ENCODE measurements at regions not wholly inside any gene's neighbourhood (a gene's known extent, or its start where the extent isn't known, plus 50 kb on each side); places are given as distances from the start of the nearest gene placed in this dataset.

GRCh38 chr11:70751142-70751734, 352.9 kb downstream of the CTTN start:
- H3K9ac ChIP-seq (ENCODE audit: low read length): no peak overlapping the region
- H3K27me3 ChIP-seq (ENCODE audit: control insufficient read depth in 1 of 2, insufficient read depth in 2 of 2, low read length in 2 of 2): no peaks in the 10 kb centered on the region
- no peaks in the 10 kb centered on the region for H3K9me3 ChIP-seq (ENCODE audit: low read length)
- no peaks in the 10 kb centered on the region for H3K36me3 ChIP-seq (ENCODE audit: insufficient read depth, low read length)
- H3K4me3 ChIP-seq (ENCODE audit: low read depth in 1 of 2, low read length in 2 of 2): no peak overlapping the region
- no peak overlapping the region for H3K27ac ChIP-seq (ENCODE audit: low read depth, low read length)
- no peaks in the 10 kb centered on the region for H3K4me1 ChIP-seq (ENCODE audit: insufficient read depth, low read length)

GRCh38 chr11:70755410-70756158, 357.3 kb downstream of the CTTN start:
- Histone ChIP-seq H3K4me3 (ENCODE audit: low read depth in 1 of 2, low read length in 2 of 2) (no peak overlapping the region), H3K9ac (ENCODE audit: low read length) (no peak overlapping the region), H3K9me3 (ENCODE audit: low read length) (no peaks in the 10 kb centered on the region), H3K27ac (ENCODE audit: low read depth, low read length) (no peak overlapping the region), H3K36me3 (ENCODE audit: insufficient read depth, low read length) (no peaks in the 10 kb centered on the region), H3K4me1 (ENCODE audit: insufficient read depth, low read length) (no peaks in the 10 kb centered on the region), H3K27me3 (ENCODE audit: control insufficient read depth in 1 of 2, insufficient read depth in 2 of 2, low read length in 2 of 2) (no peaks in the 10 kb centered on the region)

- no peaks in the 10 kb centered on the region for H3K4me1 ChIP-seq (ENCODE audit: insufficient read depth, low read length)
- no peak overlapping the region for H3K27ac ChIP-seq (ENCODE audit: low read depth, low read length)
- no peak overlapping the region for H3K4me3 ChIP-seq (ENCODE audit: low read depth in 1 of 2, low read length in 2 of 2)
- no peak overlapping the region for H3K9ac ChIP-seq (ENCODE audit: low read length)
- no peaks in the 10 kb centered on the region for H3K9me3 ChIP-seq (ENCODE audit: low read length)
- H3K36me3 ChIP-seq (ENCODE audit: insufficient read depth, low read length): no peaks in the 10 kb centered on the region
- H3K27me3 ChIP-seq (ENCODE audit: control insufficient read depth in 1 of 2, insufficient read depth in 2 of 2, low read length in 2 of 2): no peaks in the 10 kb centered on the region
Measured at GRCh38 chr11:70756341-70756740, 358.0 kb downstream of the CTTN start.

- Histone ChIP-seq H3K4me1 (ENCODE audit: insufficient read depth, low read length) (no peaks in the 10 kb centered on the region), H3K36me3 (ENCODE audit: insufficient read depth, low read length) (no peaks in the 10 kb centered on the region), H3K27me3 (ENCODE audit: control insufficient read depth in 1 of 2, insufficient read depth in 2 of 2, low read length in 2 of 2) (no peaks in the 10 kb centered on the region), H3K9me3 (ENCODE audit: low read length) (no peaks in the 10 kb centered on the region), H3K9ac (ENCODE audit: low read length) (no peak overlapping the region), H3K27ac (ENCODE audit: low read depth, low read length) (no peak overlapping the region), H3K4me3 (ENCODE audit: low read depth in 1 of 2, low read length in 2 of 2) (no peak overlapping the region)
Measured at GRCh38 chr11:70756756-70757155, 358.4 kb downstream of the CTTN start.

- Histone ChIP-seq H3K9ac (ENCODE audit: low read length) (no peak overlapping the region), H3K4me1 (ENCODE audit: insufficient read depth, low read length) (no peaks in the 10 kb centered on the region), H3K27ac (ENCODE audit: low read depth, low read length) (no peak overlapping the region), H3K36me3 (ENCODE audit: insufficient read depth, low read length) (no peaks in the 10 kb centered on the region), H3K4me3 (ENCODE audit: low read depth in 1 of 2, low read length in 2 of 2) (no peak overlapping the region), H3K27me3 (ENCODE audit: control insufficient read depth in 1 of 2, insufficient read depth in 2 of 2, low read length in 2 of 2) (no peaks in the 10 kb centered on the region), H3K9me3 (ENCODE audit: low read length) (no peaks in the 10 kb centered on the region)
Measured at GRCh38 chr11:70757241-70757640, 358.9 kb downstream of the CTTN start.

GRCh38 chr11:70758206-70758605, 359.9 kb downstream of the CTTN start:
- Histone ChIP-seq H3K4me1 (ENCODE audit: insufficient read depth, low read length) (no peaks in the 10 kb centered on the region), H3K4me3 (ENCODE audit: low read depth in 1 of 2, low read length in 2 of 2) (no peak overlapping the region), H3K9ac (ENCODE audit: low read length) (no peak overlapping the region), H3K27me3 (ENCODE audit: control insufficient read depth in 1 of 2, insufficient read depth in 2 of 2, low read length in 2 of 2) (no peaks in the 10 kb centered on the region), H3K27ac (ENCODE audit: low read depth, low read length) (no peak overlapping the region), H3K36me3 (ENCODE audit: insufficient read depth, low read length) (no peaks in the 10 kb centered on the region), H3K9me3 (ENCODE audit: low read length) (no peaks in the 10 kb centered on the region)

GRCh38 chr11:70759846-70760245, 361.5 kb downstream of the CTTN start:
- no peaks in the 10 kb centered on the region for H3K9me3 ChIP-seq (ENCODE audit: low read length)
- H3K4me3 ChIP-seq (ENCODE audit: low read depth in 1 of 2, low read length in 2 of 2): no peak overlapping the region
- no peak overlapping the region for H3K27ac ChIP-seq (ENCODE audit: low read depth, low read length)
- no peaks in the 10 kb centered on the region for H3K36me3 ChIP-seq (ENCODE audit: insufficient read depth, low read length)
- H3K4me1 ChIP-seq (ENCODE audit: insufficient read depth, low read length): no peaks in the 10 kb centered on the region
- no peak overlapping the region for H3K9ac ChIP-seq (ENCODE audit: low read length)
- no peaks in the 10 kb centered on the region for H3K27me3 ChIP-seq (ENCODE audit: control insufficient read depth in 1 of 2, insufficient read depth in 2 of 2, low read length in 2 of 2)

GRCh38 chr11:70760416-70761020, 362.2 kb downstream of the CTTN start:
- Histone ChIP-seq H3K36me3 (ENCODE audit: insufficient read depth, low read length) (no peaks in the 10 kb centered on the region), H3K4me1 (ENCODE audit: insufficient read depth, low read length) (no peaks in the 10 kb centered on the region), H3K27me3 (ENCODE audit: control insufficient read depth in 1 of 2, insufficient read depth in 2 of 2, low read length in 2 of 2) (no peaks in the 10 kb centered on the region), H3K27ac (ENCODE audit: low read depth, low read length) (no peak overlapping the region), H3K4me3 (ENCODE audit: low read depth in 1 of 2, low read length in 2 of 2) (no peak overlapping the region), H3K9ac (ENCODE audit: low read length) (no peak overlapping the region), H3K9me3 (ENCODE audit: low read length) (no peaks in the 10 kb centered on the region)

GRCh38 chr11:70761094-70761907, 363.0 kb downstream of the CTTN start:
- H3K9me3 ChIP-seq (ENCODE audit: low read length): no peaks in the 10 kb centered on the region
- H3K4me1 ChIP-seq (ENCODE audit: insufficient read depth, low read length): no peaks in the 10 kb centered on the region
- H3K36me3 ChIP-seq (ENCODE audit: insufficient read depth, low read length): no peaks in the 10 kb centered on the region
- H3K27me3 ChIP-seq (ENCODE audit: control insufficient read depth in 1 of 2, insufficient read depth in 2 of 2, low read length in 2 of 2): no peaks in the 10 kb centered on the region
- H3K9ac ChIP-seq (ENCODE audit: low read length): no peak overlapping the region
- no peak overlapping the region for H3K27ac ChIP-seq (ENCODE audit: low read depth, low read length)
- no peak overlapping the region for H3K4me3 ChIP-seq (ENCODE audit: low read depth in 1 of 2, low read length in 2 of 2)

- no peak overlapping the region for H3K4me3 ChIP-seq (ENCODE audit: low read depth in 1 of 2, low read length in 2 of 2)
- H3K9ac ChIP-seq (ENCODE audit: low read length): no peak overlapping the region
- no peaks in the 10 kb centered on the region for H3K36me3 ChIP-seq (ENCODE audit: insufficient read depth, low read length)
- no peaks in the 10 kb centered on the region for H3K4me1 ChIP-seq (ENCODE audit: insufficient read depth, low read length)
- H3K9me3 ChIP-seq (ENCODE audit: low read length): no peaks in the 10 kb centered on the region
- H3K27ac ChIP-seq (ENCODE audit: low read depth, low read length): no peak overlapping the region
- H3K27me3 ChIP-seq (ENCODE audit: control insufficient read depth in 1 of 2, insufficient read depth in 2 of 2, low read length in 2 of 2): no peaks in the 10 kb centered on the region
Measured at GRCh38 chr11:70761908-70762337, 363.6 kb downstream of the CTTN start.

- H3K9me3 ChIP-seq (ENCODE audit: low read length): no peaks in the 10 kb centered on the region
- no peaks in the 10 kb centered on the region for H3K27me3 ChIP-seq (ENCODE audit: control insufficient read depth in 1 of 2, insufficient read depth in 2 of 2, low read length in 2 of 2)
- H3K4me3 ChIP-seq (ENCODE audit: low read depth in 1 of 2, low read length in 2 of 2): no peak overlapping the region
- no peaks in the 10 kb centered on the region for H3K36me3 ChIP-seq (ENCODE audit: insufficient read depth, low read length)
- no peaks in the 10 kb centered on the region for H3K4me1 ChIP-seq (ENCODE audit: insufficient read depth, low read length)
- no peak overlapping the region for H3K9ac ChIP-seq (ENCODE audit: low read length)
- no peak overlapping the region for H3K27ac ChIP-seq (ENCODE audit: low read depth, low read length)
Measured at GRCh38 chr11:70762810-70763209, 364.5 kb downstream of the CTTN start.

All from muscle layer of colon (tissue), 2 donors.